CD14-positive monocyte (primary cell): ENCODE measurements at regions not wholly inside any gene's neighbourhood (a gene's known extent, or its start where the extent isn't known, plus 50 kb on each side); places are given as distances from the start of the nearest gene placed in this dataset.
A peak's percentile ranks its signal among the peaks of the same experiment; 100 is the strongest.

Experiments
- DNase-seq, 3 donors: peaks; one replicate each; pipeline ENCODE4 v3.0.0-alpha.2; 2011 to 2022
- H2AFZ ChIP-seq: 2 replicates; pipeline ENCODE4 v1.6.0; 2012; ENCODE audit warnings: mild to moderate bottlenecking, low read depth, low read length, inconsistent platforms; ENCODE audit not compliant: insufficient read depth, poor library complexity, severe bottlenecking
- H3K27ac ChIP-seq, 2 donors: 1 replicate in 1 of 2; 2 replicates in 1 of 2; pipeline ENCODE4 v1.5.1; 2012 to 2013; ENCODE audit warnings: low read length in 2 of 2, control low read depth in 1 of 2, inconsistent platforms in 1 of 2, low read depth in 1 of 2, mild to moderate bottlenecking in 1 of 2
- H3K27me3 ChIP-seq, 2 donors: one replicate each; pipeline versions ENCODE4 v1.6.0 to v1.6.1; 2011 to 2013; ENCODE audit warnings: low read length in 2 of 2; ENCODE audit not compliant: control insufficient read depth in 2 of 2, insufficient read depth in 2 of 2
- H3K36me3 ChIP-seq, 2 donors: replicated peaks in 1 of 2; 1 replicate in 1 of 2; 2 replicates in 1 of 2; pipeline versions ENCODE4 v1.5.1 to v1.6.1; 2012 to 2013; ENCODE audit warnings: low read length in 2 of 2, control low read depth in 1 of 2, inconsistent platforms in 1 of 2, mild to moderate bottlenecking in 1 of 2; ENCODE audit not compliant: insufficient read depth in 2 of 2, control insufficient read depth in 1 of 2
- H3K4me1 ChIP-seq, 2 donors: 1 replicate in 1 of 2; 2 replicates in 1 of 2; pipeline versions ENCODE4 v1.5.1 to v1.6.1; 2012 to 2013; ENCODE audit warnings: low read length in 2 of 2, control low read depth in 1 of 2, inconsistent platforms in 1 of 2, mild to moderate bottlenecking in 1 of 2, moderate library complexity in 1 of 2; ENCODE audit not compliant: insufficient read depth in 2 of 2, control insufficient read depth in 1 of 2
- H3K4me2 ChIP-seq: replicated peaks from 2 replicates; pipeline ENCODE3; 2012; ENCODE audit warnings: low read length, moderate library complexity, mild to moderate bottlenecking; ENCODE audit not compliant: poor library complexity, severe bottlenecking; ENCODE audit errors: extremely low read depth
- H3K4me3 ChIP-seq, 3 experiments: fragments of 200-600 bp in 1 of 3; sonication (generic) in 1 of 3; replicated peaks in 1 of 3; 1 replicate in 2 of 3; 2 replicates in 1 of 3; pipeline ENCODE4 v1.5.1; 2011 to 2013; ENCODE audit warnings: low read length in 3 of 3, mild to moderate bottlenecking in 3 of 3, control low read depth in 2 of 3, low read depth in 2 of 3, inconsistent platforms in 1 of 3, moderate library complexity in 1 of 3
- H3K79me2 ChIP-seq: 2 replicates; pipeline ENCODE4 v1.6.0; 2012; ENCODE audit warnings: mild to moderate bottlenecking, control low read depth, inconsistent platforms, low read length, moderate library complexity; ENCODE audit not compliant: insufficient read depth
- H3K9ac ChIP-seq: 2 replicates; pipeline ENCODE4 v1.6.0; 2017; ENCODE audit warnings: low read length, mild to moderate bottlenecking; ENCODE audit not compliant: insufficient read depth, poor library complexity, severe bottlenecking
- H3K9me3 ChIP-seq, 2 donors: replicated peaks in 1 of 2; 1 replicate in 1 of 2; 2 replicates in 1 of 2; pipeline versions ENCODE4 v1.5.1 to v1.6.1; 2012 to 2013; ENCODE audit warnings: low read length in 2 of 2, control low read depth in 1 of 2; ENCODE audit not compliant: control insufficient read depth in 1 of 2, insufficient read depth in 1 of 2
- H4K20me1 ChIP-seq: 2 replicates; pipeline ENCODE4 v1.6.0; 2012; ENCODE audit warnings: mild to moderate bottlenecking, low read length, control low read depth, moderate library complexity; ENCODE audit not compliant: insufficient read depth
- H3K27ac Mint-ChIP-seq, 7 donors: one replicate each; pipeline ENCODE4 v1.8.0; 2020; ENCODE audit warnings: mild to moderate bottlenecking in 7 of 7, mixed read lengths in 7 of 7, moderate library complexity in 6 of 7, inconsistent platforms in 2 of 7
- H3K27me3 Mint-ChIP-seq, 3 donors: one replicate each; pipeline ENCODE4 v1.8.0; 2021 to 2022; ENCODE audit warnings: low read depth in 3 of 3, mild to moderate bottlenecking in 3 of 3, mixed read lengths in 3 of 3, moderate library complexity in 3 of 3, inconsistent platforms in 1 of 3
- H3K36me3 Mint-ChIP-seq, 2 donors: one replicate each; pipeline ENCODE4 v1.8.0; 2020; ENCODE audit warnings: mixed read lengths in 2 of 2, inconsistent platforms in 1 of 2, mild to moderate bottlenecking in 1 of 2
- H3K4me1 Mint-ChIP-seq: one replicate; pipeline ENCODE4 v1.8.0; 2020; ENCODE audit warnings: mild to moderate bottlenecking, mixed read lengths
- H3K4me3 Mint-ChIP-seq, 2 donors: one replicate each; pipeline ENCODE4 v1.8.0; 2020; ENCODE audit warnings: mild to moderate bottlenecking in 2 of 2, mixed read lengths in 2 of 2, moderate library complexity in 1 of 2
- H3K9me3 Mint-ChIP-seq, 7 donors: one replicate each; pipeline ENCODE4 v1.8.0; 2020 to 2022; ENCODE audit warnings: mixed read lengths in 7 of 7, mild to moderate bottlenecking in 6 of 7, moderate library complexity in 6 of 7, inconsistent platforms in 2 of 7
- WGBS: methylation state at CpG from one replicate; pipeline ENCODE4 v1.1.5; 2013; ENCODE audit warnings: missing lambda C conversion rate; ENCODE audit not compliant: insufficient coverage; 5-methylcytosine and 5-hydroxymethylcytosine counted together
- intact Hi-C, 2 donors: fragments of 100-400 bp; cut with micrococcal nuclease; formaldehyde crosslinking; loops; one replicate each; pipeline versions ENCODE4 v1.15.0 to v1.15.1; 2023
- TF ChIP-seq, protein P1 (sequence below): fragments of 200-600 bp; IDR thresholded peaks from one replicate; pipeline ENCODE4 v1.8.0; 2022; ENCODE audit warnings: antibody characterized with exemption, mild to moderate bottlenecking

DNA sequence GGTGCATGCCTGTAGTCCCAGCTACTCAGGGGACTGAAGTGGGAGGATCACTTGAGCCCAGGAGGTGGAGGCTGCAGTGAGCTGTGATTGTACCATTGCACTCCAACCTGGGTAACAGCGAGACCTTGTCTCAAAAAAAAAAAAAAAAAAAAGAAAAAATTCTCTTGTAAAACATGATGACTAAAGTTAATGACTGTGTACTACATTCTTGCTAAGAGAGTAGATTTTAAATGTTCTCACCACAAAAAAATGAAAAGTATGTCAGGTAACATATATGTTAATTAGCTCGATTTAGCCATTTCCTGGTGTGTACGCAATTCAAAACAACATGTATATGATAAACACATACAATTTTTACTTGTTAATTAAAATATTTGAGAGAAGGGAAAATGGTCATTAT is 480.7 kb upstream of the RGS6 start:
- Histone ChIP-seq H3K27me3 (no peaks in the 10 kb centered on the region), H3K79me2 (no peaks in the 10 kb centered on the region), H3K4me1 (peaks cover 10 to 21% of the 10 kb centered on the region in 2 donors), H3K9me3 (no peaks in the 10 kb centered on the region), H3K9ac (no peak overlapping the region), H3K27ac (no peak overlapping the region), H3K4me3 (no peak overlapping the region), H3K4me2 (no peak overlapping the region), H2AFZ (no peak overlapping the region), H3K36me3 (peaks cover 0 to 6% of the 10 kb centered on the region in 2 donors), H4K20me1 (peaks cover 51% of the 10 kb centered on the region)
- H3K27ac Mint-ChIP-seq: no peak overlapping the region
- peaks cover 0 to 5% of the 10 kb centered on the region in 2 donors for H3K36me3 Mint-ChIP-seq
- DNase-seq: no peak
- TF ChIP-seq, protein P1, sequence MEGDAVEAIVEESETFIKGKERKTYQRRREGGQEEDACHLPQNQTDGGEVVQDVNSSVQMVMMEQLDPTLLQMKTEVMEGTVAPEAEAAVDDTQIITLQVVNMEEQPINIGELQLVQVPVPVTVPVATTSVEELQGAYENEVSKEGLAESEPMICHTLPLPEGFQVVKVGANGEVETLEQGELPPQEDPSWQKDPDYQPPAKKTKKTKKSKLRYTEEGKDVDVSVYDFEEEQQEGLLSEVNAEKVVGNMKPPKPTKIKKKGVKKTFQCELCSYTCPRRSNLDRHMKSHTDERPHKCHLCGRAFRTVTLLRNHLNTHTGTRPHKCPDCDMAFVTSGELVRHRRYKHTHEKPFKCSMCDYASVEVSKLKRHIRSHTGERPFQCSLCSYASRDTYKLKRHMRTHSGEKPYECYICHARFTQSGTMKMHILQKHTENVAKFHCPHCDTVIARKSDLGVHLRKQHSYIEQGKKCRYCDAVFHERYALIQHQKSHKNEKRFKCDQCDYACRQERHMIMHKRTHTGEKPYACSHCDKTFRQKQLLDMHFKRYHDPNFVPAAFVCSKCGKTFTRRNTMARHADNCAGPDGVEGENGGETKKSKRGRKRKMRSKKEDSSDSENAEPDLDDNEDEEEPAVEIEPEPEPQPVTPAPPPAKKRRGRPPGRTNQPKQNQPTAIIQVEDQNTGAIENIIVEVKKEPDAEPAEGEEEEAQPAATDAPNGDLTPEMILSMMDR: no peak
- no peak overlapping the region for H3K4me3 Mint-ChIP-seq
- WGBS: no CpG with 5 or more reads among the region's 3 CpGs
- H3K27me3 Mint-ChIP-seq: no peaks in the 10 kb centered on the region
- peaks cover 25% of the 10 kb centered on the region for H3K4me1 Mint-ChIP-seq
- no peaks in the 10 kb centered on the region for H3K9me3 Mint-ChIP-seq
- intact Hi-C loops: no loop called here

DNA sequence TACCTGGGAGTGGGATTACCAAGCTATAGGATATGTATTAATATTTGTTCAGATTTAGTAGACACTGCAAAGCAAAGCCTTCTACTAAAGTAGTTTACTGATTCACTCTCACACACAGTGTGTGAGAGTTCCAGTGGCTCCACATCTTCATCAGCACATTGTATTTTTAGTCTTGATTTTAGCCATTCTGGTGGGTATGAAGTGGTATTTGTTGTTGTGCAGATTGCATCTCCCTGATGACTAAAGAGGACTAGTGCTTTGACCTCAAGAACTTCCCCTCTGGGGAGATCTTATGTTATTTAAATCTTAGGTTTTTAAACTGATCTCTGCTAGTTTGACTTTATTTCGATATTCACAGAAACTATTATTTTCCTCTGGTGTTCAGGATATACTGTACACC is 479.7 kb upstream of the RGS6 start:
- Histone ChIP-seq H3K27ac (peak overlapping the region in 1 of 2 donors; percentile 55), H3K9me3 (no peaks in the 10 kb centered on the region), H4K20me1 (peaks cover 42% of the 10 kb centered on the region), H3K9ac (no peak overlapping the region), H2AFZ (no peak overlapping the region), H3K36me3 (peaks cover 0 to 6% of the 10 kb centered on the region in 2 donors), H3K27me3 (no peaks in the 10 kb centered on the region), H3K79me2 (no peaks in the 10 kb centered on the region), H3K4me2 (no peak overlapping the region), H3K4me1 (peaks cover 10 to 21% of the 10 kb centered on the region in 2 donors), H3K4me3 (no peak overlapping the region)
- peaks cover 0 to 5% of the 10 kb centered on the region in 2 donors for H3K36me3 Mint-ChIP-seq
- WGBS: no CpG with 5 or more reads among the region's 1 CpG
- H3K27ac Mint-ChIP-seq: peak overlapping the region in 5 of 7 donors; percentile 22 to 78 (median 41)
- H3K4me1 Mint-ChIP-seq: peaks cover 25% of the 10 kb centered on the region
- no peaks in the 10 kb centered on the region for H3K9me3 Mint-ChIP-seq
- no peaks in the 10 kb centered on the region for H3K27me3 Mint-ChIP-seq
- peak; percentile 11 to 43 (median 15) for DNase-seq
- intact Hi-C loops: no loop called here
- no peak overlapping the region for H3K4me3 Mint-ChIP-seq
- TF ChIP-seq, protein P1: no peak
